Thyroid gland (tissue), 4 donors: ENCODE measurements at regions not wholly inside any gene's neighbourhood (a gene's known extent, or its start where the extent isn't known, plus 50 kb on each side); places are given as distances from the start of the nearest gene placed in this dataset.

Source experiments
- CTCF ChIP-seq, 6 experiments: fragments of 200-600 bp in 3 of 6; fragments of 450-650 bp in 3 of 6; sonication (generic) in 3 of 6; IDR thresholded peaks; one replicate each; pipeline ENCODE4 v1.5.1; 2016 to 2019; ENCODE audit warnings: antibody characterized with exemption in 6 of 6, mild to moderate bottlenecking in 2 of 6, inconsistent platforms in 1 of 6, moderate library complexity in 1 of 6
- POLR2A ChIP-seq, 2 donors: fragments of 450-650 bp; IDR thresholded peaks; one replicate each; pipeline ENCODE4 v1.6.1; 2017; ENCODE audit warnings: antibody characterized with exemption in 2 of 2, mild to moderate bottlenecking in 2 of 2, moderate library complexity in 1 of 2

DNA sequence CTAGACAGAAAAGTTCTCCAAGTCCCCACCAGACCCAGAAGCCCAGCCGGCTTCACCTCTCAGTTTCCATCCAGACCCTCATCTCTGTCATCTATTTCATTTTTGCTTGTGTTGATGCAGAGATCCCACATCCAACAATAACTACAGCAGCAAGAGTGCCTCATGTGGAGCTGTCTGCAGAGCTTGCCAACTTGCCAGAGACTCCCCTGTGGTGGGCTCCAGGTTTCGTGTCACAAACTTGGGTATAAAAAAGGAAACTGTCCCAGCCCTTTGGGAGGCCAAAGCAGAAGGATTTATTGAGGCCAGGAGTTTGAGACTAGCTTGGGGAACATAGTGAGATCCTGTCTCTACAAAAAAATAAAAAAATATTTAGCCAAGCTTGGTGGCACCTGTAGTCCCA, 182.4 kb upstream of the ATP10A start:
- TF ChIP-seq CTCF (IDR thresholded peaks at IDR 0.05), result no peak
- no peak for TF ChIP-seq POLR2A (IDR thresholded peaks at IDR 0.05)
